GM18526 (cell line): ENCODE measurements at regions not wholly inside any gene's neighbourhood (a gene's known extent, or its start where the extent isn't known, plus 50 kb on each side); places are given as distances from the start of the nearest gene placed in this dataset.

Experiments used
- POLR2A ChIP-seq: IDR thresholded peaks from 3 replicates; pipeline ENCODE4 v1.6.1; 2011; ENCODE audit not compliant: insufficient read length; ENCODE audit errors: extremely low read depth

DNA sequence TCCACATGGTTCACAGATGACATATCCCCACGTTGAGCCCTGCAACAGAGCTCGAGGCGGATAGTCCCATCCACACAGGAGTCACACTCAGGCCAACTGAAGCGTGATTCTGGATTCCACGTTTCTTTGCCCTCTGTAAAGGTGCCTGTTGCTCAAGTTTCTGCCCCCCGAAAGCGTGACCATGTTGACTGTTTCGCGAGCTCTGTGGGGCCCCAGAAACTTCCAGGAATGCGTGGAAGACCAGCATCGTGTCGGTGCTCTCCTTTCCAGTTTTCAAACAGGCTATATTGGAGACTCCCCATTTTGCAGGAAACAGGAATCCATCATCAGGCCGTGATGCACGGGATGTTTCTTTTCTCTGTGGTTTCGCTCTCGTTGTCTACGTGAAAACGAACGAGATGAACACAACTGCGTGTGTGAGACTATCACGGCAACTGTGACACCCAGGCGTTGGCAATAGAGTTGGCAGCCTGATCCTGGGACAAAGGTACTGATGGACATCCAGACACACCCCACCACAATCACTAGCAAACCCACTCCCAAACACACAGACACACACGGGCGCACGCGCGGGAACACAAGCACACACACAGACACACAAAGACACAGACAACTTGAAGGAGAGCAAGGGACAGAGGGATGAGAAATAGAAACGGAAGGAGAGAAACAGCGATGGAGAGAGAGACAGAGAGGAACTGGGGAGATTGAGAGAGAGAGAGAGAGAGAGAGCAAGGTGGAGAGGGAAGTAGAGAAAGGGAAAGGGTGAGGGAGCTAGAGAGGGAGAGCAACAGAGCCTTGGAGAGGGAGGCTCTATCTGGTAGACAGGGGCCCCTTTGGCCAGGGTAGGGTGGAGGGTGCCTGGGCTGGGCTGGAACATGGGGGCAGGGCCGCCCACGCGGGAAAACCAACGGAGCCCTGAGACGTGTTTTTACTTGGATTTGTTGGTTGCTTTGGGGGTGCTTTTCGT, 1609.3 kb downstream of the SPATA31A7 start:
- peak; percentile 41 for TF ChIP-seq POLR2A

DNA sequence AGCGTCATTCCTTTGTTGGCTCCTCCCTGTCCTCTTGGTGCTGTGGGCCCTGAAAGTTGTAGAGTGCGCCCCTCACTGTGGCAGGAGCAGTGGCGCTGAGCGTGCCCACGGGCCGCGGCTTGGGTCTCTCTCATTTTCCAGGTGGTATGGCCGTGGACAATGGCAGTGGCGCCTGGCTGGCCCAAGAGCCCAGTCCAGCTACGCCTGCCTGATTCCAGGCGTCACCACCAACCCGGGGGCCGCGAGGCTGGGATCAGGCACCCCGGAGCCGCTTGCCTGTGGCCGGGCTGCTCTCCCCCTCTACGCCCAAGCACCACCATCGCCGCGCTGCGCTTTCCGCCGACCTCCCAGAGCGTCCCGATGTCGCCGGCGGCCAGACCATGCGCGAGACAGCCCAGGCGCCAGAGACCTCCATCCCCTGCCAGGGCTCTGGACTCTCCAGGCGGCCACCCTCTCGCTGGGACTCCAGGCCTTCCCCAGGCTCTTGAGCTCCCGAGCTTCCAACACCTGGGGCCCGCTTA, 1610.1 kb downstream of the SPATA31A7 start:
- TF ChIP-seq POLR2A, result peak; percentile 27

DNA sequence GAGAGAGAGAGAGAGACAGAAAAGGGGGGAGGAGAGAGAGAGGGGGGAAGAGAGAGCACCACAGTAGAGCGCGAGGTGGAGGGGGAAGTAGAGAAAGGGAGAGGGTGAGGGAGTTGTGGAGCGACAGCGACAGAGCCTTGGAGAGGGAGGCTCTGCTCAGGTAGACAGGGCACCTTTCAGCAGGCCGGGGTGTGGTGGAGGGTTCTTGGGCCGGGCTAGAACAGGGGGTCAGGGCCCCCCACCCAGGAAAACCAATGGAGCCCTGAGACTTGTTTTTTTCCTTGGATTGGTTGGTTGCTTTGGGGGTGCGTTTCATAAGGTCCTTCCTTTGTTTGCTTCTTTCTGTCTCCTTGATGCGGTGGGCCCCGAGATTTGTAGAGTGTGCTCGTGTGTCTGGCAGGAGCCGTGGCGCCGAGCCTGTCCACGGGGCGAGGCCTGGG, 1611.6 kb downstream of the SPATA31A7 start:
- TF ChIP-seq POLR2A, result peak; percentile 39

DNA sequence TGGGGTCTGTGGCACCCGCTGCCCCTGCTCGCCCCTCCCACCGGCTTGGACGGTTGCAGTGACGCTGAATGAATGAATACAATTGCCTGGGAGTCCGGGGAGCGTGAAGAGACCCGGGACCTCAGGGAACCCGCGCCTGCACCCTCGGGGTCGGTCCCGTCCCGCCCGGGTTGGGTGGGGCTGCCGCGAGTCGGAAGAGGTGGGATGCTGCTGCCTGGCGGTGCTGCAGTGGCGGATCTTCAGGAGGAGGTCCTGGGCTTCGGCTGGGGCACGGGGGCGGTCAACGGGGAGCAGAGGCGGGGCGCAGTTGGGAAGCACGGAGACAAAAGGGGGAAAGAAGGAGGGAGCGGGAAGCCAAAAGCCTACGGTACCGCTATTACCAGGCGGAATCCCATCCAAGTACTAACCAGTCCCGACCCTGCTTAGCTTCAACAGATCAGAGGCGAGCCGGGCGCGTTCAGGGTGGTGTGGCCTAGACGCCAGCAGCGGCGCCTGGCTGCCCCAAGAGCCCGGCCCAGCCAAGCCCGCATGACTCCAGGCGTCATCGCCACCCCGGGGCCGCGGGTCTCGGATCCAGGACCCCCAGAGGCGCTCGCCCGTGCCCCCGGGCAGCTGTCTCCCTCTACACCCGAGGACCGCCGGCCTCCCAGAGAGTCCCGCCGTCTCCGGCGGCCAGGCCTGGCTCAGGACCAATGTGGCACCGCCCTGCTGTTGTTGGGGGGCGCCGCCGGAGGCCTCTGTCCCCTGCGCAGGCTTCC, 1612.3 kb downstream of the SPATA31A7 start:
- TF ChIP-seq POLR2A, result peak; percentile 79

DNA sequence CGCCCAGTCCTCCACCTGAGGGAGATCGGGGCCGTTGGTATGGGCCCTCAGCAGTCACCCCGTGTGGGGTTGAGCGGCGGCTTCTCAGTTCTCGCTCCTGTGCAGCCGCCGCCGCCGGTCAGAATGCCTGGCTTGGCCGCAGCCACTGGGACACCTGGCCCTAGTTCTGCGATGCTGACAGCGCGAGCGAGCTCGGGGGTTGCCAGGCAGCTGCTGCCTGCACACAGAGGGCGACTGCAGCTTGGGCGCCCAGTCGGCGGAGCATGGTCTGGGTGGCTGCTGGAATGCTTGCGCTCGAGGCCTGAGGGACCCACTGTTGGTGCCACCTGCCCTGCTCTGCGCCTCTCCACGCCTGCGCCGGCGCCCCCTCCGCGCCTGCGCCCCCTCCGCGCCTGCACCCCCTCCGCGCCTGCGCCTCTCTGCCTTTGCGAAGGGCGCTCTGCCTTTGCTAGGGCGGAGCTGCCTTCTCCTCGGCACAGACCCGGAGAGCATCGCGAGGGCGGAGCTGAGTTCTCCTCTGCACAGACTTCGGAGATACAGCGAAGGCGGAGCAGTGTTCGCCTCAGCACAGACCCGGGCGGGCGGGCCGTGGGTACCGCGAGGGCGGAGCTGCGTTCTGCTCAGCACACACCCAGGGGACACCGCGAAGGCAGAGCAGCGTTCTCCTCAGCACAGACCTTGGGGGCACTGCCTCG, 1648.3 kb downstream of the SPATA31A7 start:
- TF ChIP-seq POLR2A, result peak; percentile 55
